CD4-positive, alpha-beta T cell (primary cell): ENCODE measurements at regions not wholly inside any gene's neighbourhood (a gene's known extent, or its start where the extent isn't known, plus 50 kb on each side); places are given as distances from the start of the nearest gene placed in this dataset.

Source experiments
- ATAC-seq: fragments of 200-7000 bp; cut with Tn5 transposase; one replicate; pipeline ENCODE4 v1.10.0; 2022; ENCODE audit warnings: mild to moderate bottlenecking; ENCODE audit not compliant: poor library complexity
- CTCF ChIA-PET: fragments of 350-600 bp; sonication (Branson Sonifier 250); formaldehyde crosslinking; loops from one replicate; lab custom pipeline; 2021; ENCODE audit warnings: antibody characterized with exemption, inconsistent platforms; lab: Charles Lee
- POLR2A ChIA-PET: fragments of 350-600 bp; sonication (Branson Sonifier 250); formaldehyde crosslinking; loops from one replicate; lab custom pipeline; 2021; ENCODE audit warnings: antibody characterized with exemption, inconsistent platforms; lab: Charles Lee
- DNase-seq, 14 experiments: peaks; one replicate each; pipeline ENCODE4 v3.0.0-alpha.2; 2013 to 2020; ENCODE audit warnings: mixed read lengths in 2 of 14
- H3K27ac ChIP-seq, 2 donors: one replicate each; pipeline versions ENCODE4 v1.5.1 to v1.7.0; 2013; ENCODE audit warnings: low read length in 2 of 2, low read depth in 1 of 2, mild to moderate bottlenecking in 1 of 2
- H3K27me3 ChIP-seq, 2 experiments: 1 replicate in 1 of 2; 2 replicates in 1 of 2; pipeline versions ENCODE4 v1.6.1 to v1.7.0; 2013; ENCODE audit warnings: low read length in 2 of 2, control low read depth in 1 of 2, mild to moderate bottlenecking in 1 of 2, moderate library complexity in 1 of 2; ENCODE audit not compliant: insufficient read depth in 2 of 2, control insufficient read depth in 1 of 2
- H3K36me3 ChIP-seq: one replicate; pipeline ENCODE4 v1.6.1; 2013; ENCODE audit warnings: low read length, control low read depth; ENCODE audit not compliant: insufficient read depth
- H3K4me1 ChIP-seq: one replicate; pipeline ENCODE4 v1.6.1; 2013; ENCODE audit warnings: low read length, control low read depth; ENCODE audit not compliant: insufficient read depth
- H3K4me3 ChIP-seq: one replicate; pipeline ENCODE4 v1.5.1; 2013; ENCODE audit warnings: mild to moderate bottlenecking, low read length, moderate library complexity
- H3K9me3 ChIP-seq, 2 experiments: 1 replicate in 1 of 2; 2 replicates in 1 of 2; pipeline versions ENCODE4 v1.6.1 to v1.7.0; 2013; ENCODE audit warnings: low read length in 2 of 2, mild to moderate bottlenecking in 2 of 2, control low read depth in 1 of 2, moderate library complexity in 1 of 2; ENCODE audit not compliant: control insufficient read depth in 1 of 2, insufficient read depth in 1 of 2
- H3K27ac Mint-ChIP-seq: one replicate; pipeline ENCODE4 v1.8.0; 2020; ENCODE audit warnings: mixed read lengths
- H3K27me3 Mint-ChIP-seq: one replicate; pipeline ENCODE4 v1.8.0; 2021; ENCODE audit warnings: mixed read lengths
- H3K36me3 Mint-ChIP-seq: one replicate; pipeline ENCODE4 v1.8.0; 2021; ENCODE audit warnings: low read depth, mixed read lengths
- H3K4me1 Mint-ChIP-seq: one replicate; pipeline ENCODE4 v1.8.0; 2021; ENCODE audit warnings: low read depth, mixed read lengths
- H3K4me3 Mint-ChIP-seq: one replicate; pipeline ENCODE4 v1.8.0; 2020; ENCODE audit warnings: mild to moderate bottlenecking, mixed read lengths
- H3K9me3 Mint-ChIP-seq: one replicate; pipeline ENCODE4 v1.8.0; 2020; ENCODE audit warnings: mixed read lengths
- intact Hi-C, 2 experiments: fragments of 100-400 bp; cut with DNase I in 1 of 2; cut with micrococcal nuclease in 1 of 2; formaldehyde crosslinking; loops; one replicate each; pipeline versions ENCODE4 v1.15.1 to v1.9.0; 2023 to 2025; cut with DNase I, micrococcal nuclease
- TF ChIP-seq, protein P1 (sequence below): fragments of 200-600 bp; IDR thresholded peaks from one replicate; pipeline ENCODE4 v1.8.0; 2022; ENCODE audit warnings: antibody characterized with exemption, mild to moderate bottlenecking

DNA sequence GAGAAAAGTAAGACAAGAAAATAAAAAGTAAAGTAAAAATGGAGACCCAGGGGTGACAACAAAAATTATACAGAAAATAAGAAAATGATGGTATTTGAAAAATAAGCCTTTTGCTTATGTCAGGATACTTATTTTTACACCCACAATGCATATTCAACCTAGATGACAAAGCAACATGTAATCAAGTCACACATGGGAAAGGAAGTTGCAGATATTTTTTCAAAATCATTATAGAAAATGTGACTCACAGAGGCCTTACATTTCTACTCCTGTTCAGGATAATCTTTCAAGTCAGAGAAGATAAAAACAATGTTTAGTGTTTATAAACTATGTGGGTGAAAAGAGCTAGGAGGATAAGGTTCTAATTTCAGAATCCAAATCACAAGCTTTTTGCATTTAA lies 275.3 kb upstream of the UBE2E3 start:
- TF ChIP-seq, protein P1, sequence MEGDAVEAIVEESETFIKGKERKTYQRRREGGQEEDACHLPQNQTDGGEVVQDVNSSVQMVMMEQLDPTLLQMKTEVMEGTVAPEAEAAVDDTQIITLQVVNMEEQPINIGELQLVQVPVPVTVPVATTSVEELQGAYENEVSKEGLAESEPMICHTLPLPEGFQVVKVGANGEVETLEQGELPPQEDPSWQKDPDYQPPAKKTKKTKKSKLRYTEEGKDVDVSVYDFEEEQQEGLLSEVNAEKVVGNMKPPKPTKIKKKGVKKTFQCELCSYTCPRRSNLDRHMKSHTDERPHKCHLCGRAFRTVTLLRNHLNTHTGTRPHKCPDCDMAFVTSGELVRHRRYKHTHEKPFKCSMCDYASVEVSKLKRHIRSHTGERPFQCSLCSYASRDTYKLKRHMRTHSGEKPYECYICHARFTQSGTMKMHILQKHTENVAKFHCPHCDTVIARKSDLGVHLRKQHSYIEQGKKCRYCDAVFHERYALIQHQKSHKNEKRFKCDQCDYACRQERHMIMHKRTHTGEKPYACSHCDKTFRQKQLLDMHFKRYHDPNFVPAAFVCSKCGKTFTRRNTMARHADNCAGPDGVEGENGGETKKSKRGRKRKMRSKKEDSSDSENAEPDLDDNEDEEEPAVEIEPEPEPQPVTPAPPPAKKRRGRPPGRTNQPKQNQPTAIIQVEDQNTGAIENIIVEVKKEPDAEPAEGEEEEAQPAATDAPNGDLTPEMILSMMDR, result no peak
- H3K4me1 ChIP-seq, result no peaks in the 10 kb centered on the region
- Mint-ChIP-seq H3K4me1 (no peaks in the 10 kb centered on the region), H3K27me3 (no peaks in the 10 kb centered on the region), H3K4me3 (no peak overlapping the region), H3K9me3 (no peaks in the 10 kb centered on the region), H3K27ac (no peak overlapping the region), H3K36me3 (no peaks in the 10 kb centered on the region)
- DNase-seq (no peak), ATAC-seq (no peak)
- no peak overlapping the region for H3K27ac ChIP-seq
- H3K4me3 ChIP-seq, result no peak overlapping the region
- ChIA-PET CTCF (no interaction called here), POLR2A (no interaction called here)
- no peaks in the 10 kb centered on the region for H3K27me3 ChIP-seq
- intact Hi-C loops, result no loop called here
- no peaks in the 10 kb centered on the region for H3K36me3 ChIP-seq
- no peaks in the 10 kb centered on the region for H3K9me3 ChIP-seq

DNA sequence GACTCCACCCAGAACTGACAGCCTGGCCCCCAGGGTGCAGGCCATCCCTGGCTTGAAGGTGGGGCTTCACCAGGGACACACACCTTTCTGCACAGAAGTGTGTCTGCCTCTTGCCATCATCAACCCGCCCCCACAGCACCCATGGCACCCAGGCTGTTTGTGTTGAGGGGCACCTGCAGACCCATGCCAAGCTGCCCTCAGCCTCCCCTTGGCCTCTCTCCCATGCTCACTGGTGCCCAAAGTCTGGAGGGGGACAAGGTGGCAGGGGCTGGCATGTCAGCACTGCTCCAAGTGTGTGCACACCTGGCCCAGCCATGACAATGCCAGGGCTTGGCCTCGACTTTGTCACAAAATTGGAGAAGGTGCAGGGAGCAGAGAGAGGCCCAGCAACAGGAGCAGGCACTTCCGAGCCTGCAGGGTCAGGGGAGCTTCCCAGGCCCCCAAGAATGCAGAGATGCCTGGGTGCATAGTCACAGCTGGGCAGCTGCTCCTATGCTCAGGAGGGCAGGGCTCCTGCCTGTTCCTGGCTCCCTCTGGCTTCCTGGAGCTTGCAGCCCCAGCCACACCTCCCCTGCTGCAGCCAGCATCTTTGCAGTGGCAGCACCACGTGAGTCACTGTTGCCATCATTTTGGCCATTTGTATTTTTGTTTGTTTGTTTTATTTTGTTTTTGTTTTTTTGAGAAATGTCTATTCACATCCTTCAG lies 280.6 kb upstream of the UBE2E3 start:
- Histone ChIP-seq H3K36me3 (no peaks in the 10 kb centered on the region), H3K27ac (no peak overlapping the region), H3K4me1 (no peaks in the 10 kb centered on the region), H3K27me3 (no peaks in the 10 kb centered on the region), H3K9me3 (no peaks in the 10 kb centered on the region), H3K4me3 (no peak overlapping the region)
- H3K27me3 Mint-ChIP-seq, result no peaks in the 10 kb centered on the region
- no peak for ATAC-seq
- ChIA-PET POLR2A (no interaction called here), CTCF (no interaction called here)
- intact Hi-C loops, result no loop called here
- no peaks in the 10 kb centered on the region for H3K9me3 Mint-ChIP-seq
- no peaks in the 10 kb centered on the region for H3K4me1 Mint-ChIP-seq
- H3K4me3 Mint-ChIP-seq, result no peak overlapping the region
- H3K36me3 Mint-ChIP-seq, result no peaks in the 10 kb centered on the region
- TF ChIP-seq, protein P1, result no peak
- peak in 1 of 14 experiments; percentile 4 for DNase-seq
- H3K27ac Mint-ChIP-seq, result no peak overlapping the region

DNA sequence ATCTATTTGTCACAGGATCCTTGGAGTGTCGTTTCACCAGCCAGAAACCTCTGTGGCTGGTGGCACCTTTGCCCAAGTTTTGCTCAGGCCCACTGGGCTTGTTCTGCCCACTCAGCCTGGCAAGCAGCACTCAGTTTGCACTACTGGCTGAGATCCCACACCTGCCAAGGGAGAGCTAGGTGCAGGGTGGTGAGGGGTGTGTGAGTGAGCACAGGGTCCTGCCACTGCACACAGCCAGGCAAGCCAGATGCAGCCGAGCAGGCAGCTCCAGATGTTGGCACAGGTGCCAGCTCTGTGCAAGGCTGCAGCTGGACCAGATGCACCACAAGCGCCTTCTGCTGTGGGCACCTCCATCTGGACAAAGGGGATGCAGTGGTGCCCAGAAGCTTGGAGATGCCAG lies 281.7 kb upstream of the UBE2E3 start:
- H3K4me1 ChIP-seq, result no peaks in the 10 kb centered on the region
- Mint-ChIP-seq H3K27ac (no peak overlapping the region), H3K27me3 (no peaks in the 10 kb centered on the region), H3K9me3 (no peaks in the 10 kb centered on the region), H3K36me3 (no peaks in the 10 kb centered on the region), H3K4me3 (no peak overlapping the region), H3K4me1 (no peaks in the 10 kb centered on the region)
- H3K27me3 ChIP-seq, result no peaks in the 10 kb centered on the region
- ChIA-PET CTCF (no interaction called here), POLR2A (no interaction called here)
- DNase-seq (no peak), ATAC-seq (no peak)
- H3K27ac ChIP-seq, result no peak overlapping the region
- intact Hi-C loops, result no loop called here
- no peaks in the 10 kb centered on the region for H3K9me3 ChIP-seq
- no peaks in the 10 kb centered on the region for H3K36me3 ChIP-seq
- H3K4me3 ChIP-seq, result no peak overlapping the region
- TF ChIP-seq, protein P1, result no peak
